ENCODE measurements at regions not wholly inside any gene's neighbourhood (a gene's known extent, or its start where the extent isn't known, plus 50 kb on each side); places are given as distances from the start of the nearest gene placed in this dataset.

GRCh38 chr4:59904331-59904730 is 1295.8 kb upstream of the ADGRL3 start:
- no peak overlapping the region for H3K27ac Mint-ChIP-seq
- H3K36me3 Mint-ChIP-seq, result no peaks in the 10 kb centered on the region
- no peaks in the 10 kb centered on the region for H3K4me1 Mint-ChIP-seq (ENCODE audit: low read depth)
- H3K4me3 Mint-ChIP-seq, result no peak overlapping the region
- peaks cover 10% of the 10 kb centered on the region for H3K9me3 Mint-ChIP-seq (ENCODE audit: low read depth)
- no peaks in the 10 kb centered on the region for H3K27me3 Mint-ChIP-seq

GRCh38 chr4:59920416-59920815 is 1279.7 kb upstream of the ADGRL3 start:
- no peaks in the 10 kb centered on the region for H3K4me1 Mint-ChIP-seq (ENCODE audit: low read depth)
- no peak overlapping the region for H3K4me3 Mint-ChIP-seq
- no peak overlapping the region for H3K27ac Mint-ChIP-seq
- H3K36me3 Mint-ChIP-seq, result no peaks in the 10 kb centered on the region
- H3K27me3 Mint-ChIP-seq, result no peaks in the 10 kb centered on the region
- peaks cover 19% of the 10 kb centered on the region for H3K9me3 Mint-ChIP-seq (ENCODE audit: low read depth)

- Mint-ChIP-seq H3K36me3 (no peaks in the 10 kb centered on the region), H3K9me3 (ENCODE audit: low read depth) (peaks cover 26% of the 10 kb centered on the region), H3K4me3 (no peak overlapping the region), H3K27ac (no peak overlapping the region), H3K4me1 (ENCODE audit: low read depth) (no peaks in the 10 kb centered on the region), H3K27me3 (no peaks in the 10 kb centered on the region)
These were observed 1274.8 kb upstream of the ADGRL3 start for GRCh38 chr4:59925290-59925689.

GRCh38 chr4:59936566-59936965 is 1263.6 kb upstream of the ADGRL3 start:
- H3K27me3 Mint-ChIP-seq, result no peaks in the 10 kb centered on the region
- H3K4me1 Mint-ChIP-seq (ENCODE audit: low read depth), result no peaks in the 10 kb centered on the region
- peaks cover 20% of the 10 kb centered on the region for H3K9me3 Mint-ChIP-seq (ENCODE audit: low read depth)
- no peak overlapping the region for H3K27ac Mint-ChIP-seq
- H3K4me3 Mint-ChIP-seq, result no peak overlapping the region
- no peaks in the 10 kb centered on the region for H3K36me3 Mint-ChIP-seq

- peaks cover 20% of the 10 kb centered on the region for H3K9me3 Mint-ChIP-seq (ENCODE audit: low read depth)
- no peaks in the 10 kb centered on the region for H3K4me1 Mint-ChIP-seq (ENCODE audit: low read depth)
- no peaks in the 10 kb centered on the region for H3K36me3 Mint-ChIP-seq
- no peak overlapping the region for H3K4me3 Mint-ChIP-seq
- H3K27me3 Mint-ChIP-seq, result no peaks in the 10 kb centered on the region
- H3K27ac Mint-ChIP-seq, result no peak overlapping the region
These were observed 1262.0 kb upstream of the ADGRL3 start for GRCh38 chr4:59938166-59938565.

- no peak overlapping the region for H3K4me3 Mint-ChIP-seq
- H3K36me3 Mint-ChIP-seq, result no peaks in the 10 kb centered on the region
- H3K27me3 Mint-ChIP-seq, result no peaks in the 10 kb centered on the region
- no peak overlapping the region for H3K27ac Mint-ChIP-seq
- H3K9me3 Mint-ChIP-seq (ENCODE audit: low read depth), result peaks cover 15% of the 10 kb centered on the region
- H3K4me1 Mint-ChIP-seq (ENCODE audit: low read depth), result no peaks in the 10 kb centered on the region
These were observed 1254.8 kb upstream of the ADGRL3 start for GRCh38 chr4:59945277-59945676.

GRCh38 chr4:59945716-59946115 is 1254.4 kb upstream of the ADGRL3 start:
- Mint-ChIP-seq H3K36me3 (no peaks in the 10 kb centered on the region), H3K4me3 (no peak overlapping the region), H3K27me3 (no peaks in the 10 kb centered on the region), H3K9me3 (ENCODE audit: low read depth) (peaks cover 20% of the 10 kb centered on the region), H3K4me1 (ENCODE audit: low read depth) (no peaks in the 10 kb centered on the region), H3K27ac (no peak overlapping the region)

GRCh38 chr4:59956366-59956765 is 1243.8 kb upstream of the ADGRL3 start:
- no peak overlapping the region for H3K4me3 Mint-ChIP-seq

GRCh38 chr4:59960143-59960542 is 1240.0 kb upstream of the ADGRL3 start:
- no peak overlapping the region for H3K4me3 Mint-ChIP-seq
- no peak overlapping the region for H3K27ac Mint-ChIP-seq
- H3K36me3 Mint-ChIP-seq, result no peaks in the 10 kb centered on the region
- peaks cover 8% of the 10 kb centered on the region for H3K9me3 Mint-ChIP-seq (ENCODE audit: low read depth)
- H3K27me3 Mint-ChIP-seq, result no peaks in the 10 kb centered on the region
- no peaks in the 10 kb centered on the region for H3K4me1 Mint-ChIP-seq (ENCODE audit: low read depth)

More at GRCh38 chr4:59956366-59956765, 1243.8 kb upstream of the ADGRL3 start:
- Mint-ChIP-seq H3K4me1 (ENCODE audit: low read depth) (no peaks in the 10 kb centered on the region), H3K36me3 (no peaks in the 10 kb centered on the region), H3K9me3 (ENCODE audit: low read depth) (peaks cover 4% of the 10 kb centered on the region), H3K27me3 (no peaks in the 10 kb centered on the region), H3K27ac (no peak overlapping the region)

- H3K9me3 Mint-ChIP-seq (ENCODE audit: low read depth), result peaks cover 12% of the 10 kb centered on the region
- H3K36me3 Mint-ChIP-seq, result no peaks in the 10 kb centered on the region
- no peak overlapping the region for H3K27ac Mint-ChIP-seq
- no peaks in the 10 kb centered on the region for H3K4me1 Mint-ChIP-seq (ENCODE audit: low read depth)
- H3K27me3 Mint-ChIP-seq, result no peaks in the 10 kb centered on the region
- no peak overlapping the region for H3K4me3 Mint-ChIP-seq
These were observed 1233.4 kb upstream of the ADGRL3 start for GRCh38 chr4:59966758-59967157.

GRCh38 chr4:59968796-59969195 is 1231.3 kb upstream of the ADGRL3 start:
- Mint-ChIP-seq H3K36me3 (no peaks in the 10 kb centered on the region), H3K9me3 (ENCODE audit: low read depth) (peaks cover 13% of the 10 kb centered on the region), H3K27ac (no peak overlapping the region), H3K27me3 (no peaks in the 10 kb centered on the region), H3K4me1 (ENCODE audit: low read depth) (no peaks in the 10 kb centered on the region), H3K4me3 (no peak overlapping the region)

GRCh38 chr4:59969909-59970308 is 1230.2 kb upstream of the ADGRL3 start:
- no peak overlapping the region for H3K4me3 Mint-ChIP-seq
- no peaks in the 10 kb centered on the region for H3K4me1 Mint-ChIP-seq (ENCODE audit: low read depth)

GRCh38 chr4:59971952-59972351 is 1228.2 kb upstream of the ADGRL3 start:
- H3K9me3 Mint-ChIP-seq (ENCODE audit: low read depth), result peaks cover 13% of the 10 kb centered on the region
- H3K27me3 Mint-ChIP-seq, result no peaks in the 10 kb centered on the region
- H3K4me3 Mint-ChIP-seq, result no peak overlapping the region
- H3K36me3 Mint-ChIP-seq, result no peaks in the 10 kb centered on the region
- H3K4me1 Mint-ChIP-seq (ENCODE audit: low read depth), result no peaks in the 10 kb centered on the region
- H3K27ac Mint-ChIP-seq, result no peak overlapping the region

More at GRCh38 chr4:59969909-59970308, 1230.2 kb upstream of the ADGRL3 start:
- H3K27ac Mint-ChIP-seq, result no peak overlapping the region
- peaks cover 13% of the 10 kb centered on the region for H3K9me3 Mint-ChIP-seq (ENCODE audit: low read depth)
- no peaks in the 10 kb centered on the region for H3K36me3 Mint-ChIP-seq
- no peaks in the 10 kb centered on the region for H3K27me3 Mint-ChIP-seq

GRCh38 chr4:59973492-59973891 is 1226.6 kb upstream of the ADGRL3 start:
- Mint-ChIP-seq H3K9me3 (ENCODE audit: low read depth) (peaks cover 4% of the 10 kb centered on the region), H3K36me3 (no peaks in the 10 kb centered on the region), H3K4me3 (no peak overlapping the region), H3K27me3 (no peaks in the 10 kb centered on the region), H3K4me1 (ENCODE audit: low read depth) (no peaks in the 10 kb centered on the region), H3K27ac (no peak overlapping the region)

GRCh38 chr4:59979061-59979460 is 1221.1 kb upstream of the ADGRL3 start:
- Mint-ChIP-seq H3K27ac (no peak overlapping the region), H3K4me3 (no peak overlapping the region), H3K4me1 (ENCODE audit: low read depth) (no peaks in the 10 kb centered on the region), H3K9me3 (ENCODE audit: low read depth) (no peaks in the 10 kb centered on the region), H3K27me3 (no peaks in the 10 kb centered on the region), H3K36me3 (no peaks in the 10 kb centered on the region)

- Mint-ChIP-seq H3K27me3 (no peaks in the 10 kb centered on the region), H3K27ac (no peak overlapping the region), H3K4me3 (no peak overlapping the region), H3K36me3 (no peaks in the 10 kb centered on the region), H3K4me1 (ENCODE audit: low read depth) (no peaks in the 10 kb centered on the region), H3K9me3 (ENCODE audit: low read depth) (peaks cover 10% of the 10 kb centered on the region)
These were observed 1216.3 kb upstream of the ADGRL3 start for GRCh38 chr4:59983852-59984251.
